H1 (cell line): ENCODE measurements at regions not wholly inside any gene's neighbourhood (a gene's known extent, or its start where the extent isn't known, plus 50 kb on each side); places are given as distances from the start of the nearest gene placed in this dataset.

Experiments
- CTCF ChIA-PET: fragments of 300-600 bp; sonication (Branson Sonifier 250); formaldehyde crosslinking; loops from one replicate; lab custom pipeline; 2021; ENCODE audit not compliant: partially characterized antibody; lab: Charles Lee
- POLR2A ChIA-PET: fragments of 300-600 bp; sonication (Branson Sonifier 250); formaldehyde crosslinking; loops from one replicate; lab custom pipeline; 2021; ENCODE audit warnings: inconsistent platforms; ENCODE audit not compliant: partially characterized antibody; lab: Charles Lee
- DNase-seq, 2 experiments: peaks; one replicate each; pipeline versions ENCODE4 v3.0.0 to v3.0.0-alpha.2; 2010 to 2022; ENCODE audit warnings: low spot score in 2 of 2, low read depth in 1 of 2, mixed read lengths in 1 of 2
- FAIRE-seq: peaks from 2 replicates; lab custom pipeline; 2011; peaks lifted over from hg19 to GRCh38; lab: Jason Lieb, UNC
- H2AFZ ChIP-seq: 2 replicates; pipeline ENCODE4 v1.8.1; 2012; ENCODE audit warnings: low read length, inconsistent platforms
- H2AK5ac ChIP-seq: 2 replicates; pipeline ENCODE4 v1.6.1; 2013; ENCODE audit warnings: low read depth, low read length
- H2BK120ac ChIP-seq: replicated peaks from 2 replicates; pipeline ENCODE3; 2013; ENCODE audit warnings: low read depth, low read length, inconsistent platforms
- H2BK12ac ChIP-seq: 2 replicates; pipeline ENCODE4 v1.6.1; 2013; ENCODE audit warnings: low read depth, low read length
- H2BK15ac ChIP-seq: 2 replicates; pipeline ENCODE4 v1.6.1; 2013; ENCODE audit warnings: low read length
- H2BK20ac ChIP-seq: 2 replicates; pipeline ENCODE4 v1.6.1; 2013; ENCODE audit warnings: low read length
- H2BK5ac ChIP-seq: 2 replicates; pipeline ENCODE4 v1.6.1; 2013; ENCODE audit warnings: low read depth, low read length
- H3K14ac ChIP-seq: 2 replicates; pipeline ENCODE4 v1.6.1; 2013; ENCODE audit warnings: inconsistent platforms; ENCODE audit not compliant: insufficient read length
- H3K18ac ChIP-seq: 2 replicates; pipeline ENCODE4 v1.6.1; 2013; ENCODE audit warnings: low read length; ENCODE audit errors: extremely low read depth
- H3K23ac ChIP-seq: 2 replicates; pipeline ENCODE4 v1.6.1; 2013; ENCODE audit warnings: inconsistent platforms; ENCODE audit not compliant: insufficient read length
- H3K23me2 ChIP-seq: 2 replicates; pipeline ENCODE4 v1.6.1; 2013; ENCODE audit warnings: low read depth, low read length
- H3K27ac ChIP-seq: 2 replicates; pipeline ENCODE4 v1.6.1; 2011; ENCODE audit warnings: low read depth, low read length, inconsistent platforms
- H3K27me3 ChIP-seq, 4 experiments: replicated peaks in 1 of 4; 1 replicate in 1 of 4; 2 replicates in 3 of 4; pipeline versions ENCODE4 v1.6.1 to v1.8.1; 2011 to 2013; ENCODE audit warnings: low read length in 3 of 4, mild to moderate bottlenecking in 3 of 4, inconsistent platforms in 2 of 4, mixed read lengths in 2 of 4, moderate library complexity in 1 of 4; ENCODE audit not compliant: control insufficient read depth in 3 of 4, insufficient read depth in 3 of 4; ENCODE audit errors: extremely low read depth in 1 of 4
- H3K36me3 ChIP-seq, 4 experiments: 2 replicates each; pipeline versions ENCODE4 v1.6.1 to v1.8.1; 2011 to 2013; ENCODE audit warnings: mild to moderate bottlenecking in 4 of 4, low read length in 3 of 4, moderate library complexity in 2 of 4, control low read depth in 1 of 4, inconsistent platforms in 1 of 4; ENCODE audit not compliant: insufficient read depth in 4 of 4, control insufficient read depth in 2 of 4
- H3K4ac ChIP-seq: replicated peaks from 2 replicates; pipeline ENCODE3; 2013; ENCODE audit warnings: low read length, low read depth, mixed read lengths, inconsistent platforms; ENCODE audit not compliant: insufficient read length
- H3K4me1 ChIP-seq, 4 experiments: replicated peaks in 1 of 4; 1 replicate in 1 of 4; 2 replicates in 3 of 4; pipeline versions ENCODE4 v1.6.1 to v1.8.1; 2011 to 2013; ENCODE audit warnings: low read length in 3 of 4, inconsistent platforms in 2 of 4, mixed read lengths in 1 of 4; ENCODE audit not compliant: insufficient read depth in 4 of 4, control insufficient read depth in 3 of 4
- H3K4me2 ChIP-seq, 2 experiments: 2 replicates each; pipeline versions ENCODE4 v1.6.1 to v1.8.1; 2011 to 2013; ENCODE audit warnings: low read depth in 2 of 2, low read length in 2 of 2, control low read depth in 1 of 2, inconsistent platforms in 1 of 2, mild to moderate bottlenecking in 1 of 2; ENCODE audit not compliant: insufficient read depth in 1 of 2
- H3K4me3 ChIP-seq, 4 experiments: fragments of 200-600, 300-600 bp in 1 of 4; sonication (generic), shearing (Covaris generic), sonication (Bioruptor Twin) in 1 of 4; 2 replicates each; pipeline versions ENCODE4 v1.5.1 to v1.8.1; 2011 to 2016; ENCODE audit warnings: low read length in 4 of 4, low read depth in 3 of 4, control low read depth in 2 of 4, inconsistent platforms in 2 of 4, mild to moderate bottlenecking in 2 of 4, mixed read lengths in 1 of 4, moderate library complexity in 1 of 4; ENCODE audit not compliant: insufficient read depth in 2 of 4; ENCODE audit errors: extremely low read depth in 1 of 4
- H3K56ac ChIP-seq: replicated peaks from 2 replicates; pipeline ENCODE3; 2013; ENCODE audit warnings: low read depth, mild to moderate bottlenecking, mixed read lengths, low read length, inconsistent platforms; ENCODE audit not compliant: insufficient read length
- H3K79me1 ChIP-seq: 2 replicates; pipeline ENCODE4 v1.6.1; 2013; ENCODE audit warnings: low read depth, low read length, control low read depth
- H3K79me2 ChIP-seq, 2 experiments: 2 replicates each; pipeline versions ENCODE4 v1.6.1 to v1.8.1; 2012 to 2013; ENCODE audit warnings: low read length in 2 of 2, mild to moderate bottlenecking in 2 of 2, inconsistent platforms in 1 of 2; ENCODE audit not compliant: insufficient read depth in 2 of 2, control insufficient read depth in 1 of 2
- H3K9ac ChIP-seq, 4 experiments: replicated peaks in 1 of 4; 1 replicate in 1 of 4; 2 replicates in 3 of 4; pipeline versions ENCODE4 v1.6.1 to v1.8.1; 2011 to 2013; ENCODE audit warnings: low read depth in 3 of 4, low read length in 3 of 4, control low read depth in 2 of 4, mild to moderate bottlenecking in 2 of 4, moderate library complexity in 2 of 4, inconsistent platforms in 1 of 4; ENCODE audit errors: extremely low read depth in 1 of 4
- H3K9me3 ChIP-seq, 2 experiments: 2 replicates each; pipeline versions ENCODE4 v1.6.1 to v1.8.1; 2012 to 2013; ENCODE audit warnings: mild to moderate bottlenecking in 2 of 2, moderate library complexity in 2 of 2, control low read depth in 1 of 2, inconsistent platforms in 1 of 2, low read depth in 1 of 2, low read length in 1 of 2, mixed read lengths in 1 of 2; ENCODE audit not compliant: insufficient read depth in 2 of 2
- H4K20me1 ChIP-seq, 2 experiments: replicated peaks in 1 of 2; 2 replicates each; pipeline versions ENCODE3 to v1.8.1; 2011 to 2013; ENCODE audit warnings: inconsistent platforms in 2 of 2, low read length in 2 of 2, mild to moderate bottlenecking in 1 of 2; ENCODE audit not compliant: insufficient read depth in 2 of 2, control insufficient read depth in 1 of 2
- H4K5ac ChIP-seq: 2 replicates; pipeline ENCODE4 v1.6.1; 2013; ENCODE audit warnings: low read length, low read depth, mixed read lengths, inconsistent platforms; ENCODE audit not compliant: insufficient read length
- H4K8ac ChIP-seq: 2 replicates; pipeline ENCODE4 v1.8.0; 2013; ENCODE audit warnings: mild to moderate bottlenecking, moderate library complexity, low read length, inconsistent platforms; ENCODE audit not compliant: insufficient read depth; ENCODE audit errors: extremely low read depth
- H4K91ac ChIP-seq: replicated peaks from 2 replicates; pipeline ENCODE3; 2013; ENCODE audit warnings: low read length, mixed read lengths, inconsistent platforms; ENCODE audit not compliant: insufficient read length
- BRCA1 ChIP-seq: IDR thresholded peaks from 2 replicates; pipeline ENCODE4 v1.6.1; 2012; ENCODE audit warnings: low read depth, low read length, improper control_type of control experiment
- CREB1 ChIP-seq: IDR thresholded peaks from 2 replicates; pipeline ENCODE4 v1.6.1; 2012; ENCODE audit warnings: inconsistent platforms
- EP300 ChIP-seq, 2 experiments: IDR thresholded peaks; 1 replicate in 1 of 2; 2 replicates in 1 of 2; pipeline ENCODE4 v1.6.1; 2011 to 2012; ENCODE audit warnings: low read depth in 2 of 2, low read length in 2 of 2, mild to moderate bottlenecking in 2 of 2, borderline replicate concordance in 1 of 2, inconsistent platforms in 1 of 2, moderate library complexity in 1 of 2
- HDAC2 ChIP-seq, 2 experiments: fragments of 300-600 bp in 1 of 2; sonication (generic) in 1 of 2; IDR thresholded peaks; 2 replicates each; pipeline ENCODE4 v1.6.1; 2011 to 2012; ENCODE audit warnings: low read depth in 2 of 2, low read length in 2 of 2, mild to moderate bottlenecking in 2 of 2, moderate library complexity in 2 of 2, borderline replicate concordance in 1 of 2, inconsistent platforms in 1 of 2
- NRF1 ChIP-seq: IDR thresholded peaks from 2 replicates; pipeline ENCODE4 v1.6.1; 2011; ENCODE audit warnings: mild to moderate bottlenecking, low read depth, low read length, improper control_type of control experiment
- RBBP5 ChIP-seq: IDR thresholded peaks from 2 replicates; pipeline ENCODE4 v1.7.1; 2012; ENCODE audit warnings: low read depth, mild to moderate bottlenecking, inconsistent platforms, low read length, moderate library complexity, borderline replicate concordance
- RNF2 ChIP-seq: fragments of 200-900, 300-1000 bp; sonication (generic); IDR thresholded peaks from 2 replicates; pipeline ENCODE4 v1.7.1; 2016; ENCODE audit warnings: borderline replicate concordance, low read depth, mild to moderate bottlenecking, antibody characterized with exemption, low read length; ENCODE audit not compliant: poor library complexity, severe bottlenecking; ENCODE audit errors: missing control alignments
- SIRT6 ChIP-seq: IDR thresholded peaks from one replicate; pipeline ENCODE4 v1.7.1; 2012; ENCODE audit warnings: low read length, inconsistent platforms
- SP1 ChIP-seq: IDR thresholded peaks from 2 replicates; pipeline ENCODE4 v1.6.1; 2011; ENCODE audit warnings: low read depth, low read length
- WGBS, 2 experiments: shearing (Covaris generic) in 1 of 2; methylation state at CpG; one replicate each; pipeline versions ENCODE4 v1.1.6 to v1.1.7; 2013 to 2015; ENCODE audit warnings: low lambda C conversion rate in 2 of 2, mixed read lengths in 2 of 2, inconsistent platforms in 1 of 2, low coverage in 1 of 2, missing lambda C conversion rate in 1 of 2; ENCODE audit not compliant: insufficient replicate concordance in 2 of 2, insufficient coverage in 1 of 2, insufficient read length in 1 of 2; ENCODE audit errors: extremely low coverage in 1 of 2, missing lambda C conversion rate in 1 of 2; 5-methylcytosine and 5-hydroxymethylcytosine counted together
- TF ChIP-seq, protein P1 (sequence below): IDR thresholded peaks from 2 replicates; pipeline ENCODE4 v1.6.1; 2012; ENCODE audit warnings: inconsistent platforms

DNA sequence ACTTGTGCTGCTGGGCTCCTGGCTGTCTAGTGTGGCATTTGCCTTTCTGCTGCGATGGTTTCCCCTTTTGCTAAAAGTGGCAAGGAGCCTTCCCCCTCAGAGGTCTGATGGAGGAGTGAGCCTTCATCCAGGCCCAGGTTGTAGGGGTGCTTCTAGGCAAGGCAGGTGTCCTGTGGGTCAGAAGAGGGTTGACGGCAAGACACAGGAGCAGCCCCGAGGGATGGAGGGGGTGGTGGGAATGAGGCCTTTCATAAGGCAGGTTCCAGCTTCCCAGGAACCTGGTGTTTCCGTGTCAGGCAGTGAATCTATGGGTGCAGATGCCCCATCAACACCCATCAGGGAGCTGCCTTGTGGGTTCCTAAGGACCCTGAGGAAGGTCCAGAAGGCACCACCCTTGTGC is 63.0 kb upstream of the TAMM41 start:
- no peaks in the 10 kb centered on the region for H3K4me1 ChIP-seq
- no peaks in the 10 kb centered on the region for H3K27me3 ChIP-seq
- no peaks in the 10 kb centered on the region for H4K20me1 ChIP-seq
- CTCF ChIA-PET, result interaction anchor here (0.6 to 1.1 kb wide), 2 partner anchors 255 to 419 kb away, joined by 3 to 4 read pairs; no protein-coding TSS in a partner anchor
- H3K18ac ChIP-seq, result no peak overlapping the region
- H3K9ac ChIP-seq, result no peak overlapping the region
- H4K5ac ChIP-seq, result no peak overlapping the region
- no peaks in the 10 kb centered on the region for H3K79me1 ChIP-seq
- FAIRE-seq (no peak), DNase-seq (no peak)
- no peaks in the 10 kb centered on the region for H3K36me3 ChIP-seq
- no peak overlapping the region for H2BK15ac ChIP-seq
- no peak overlapping the region; the same call in 1 of the 2 replicates for H4K8ac ChIP-seq
- no peak overlapping the region for H3K4ac ChIP-seq
- 93% methylated on average over 4 of the region's 4 CpGs; no CpG with 5 or more reads in 1 of the 2 experiments for WGBS, 2 experiments
- H3K79me2 ChIP-seq, result no peaks in the 10 kb centered on the region
- H3K23ac ChIP-seq, result no peak overlapping the region
- H3K4me2 ChIP-seq, result no peak overlapping the region
- H4K91ac ChIP-seq, result no peak overlapping the region
- no peak overlapping the region for H2BK20ac ChIP-seq
- H2AFZ ChIP-seq, result no peak overlapping the region
- no peak overlapping the region for H3K27ac ChIP-seq
- no peaks in the 10 kb centered on the region for H3K23me2 ChIP-seq
- H3K56ac ChIP-seq, result no peak overlapping the region
- POLR2A ChIA-PET, result no interaction called here
- no peak overlapping the region for H3K14ac ChIP-seq
- H2AK5ac ChIP-seq, result no peak overlapping the region
- no peak overlapping the region for H2BK5ac ChIP-seq
- H3K9me3 ChIP-seq, result no peaks in the 10 kb centered on the region
- no peak overlapping the region for H2BK12ac ChIP-seq
- no peak overlapping the region for H2BK120ac ChIP-seq
- no peak overlapping the region for H3K4me3 ChIP-seq
- TF ChIP-seq SP1, result no peak
- TF ChIP-seq RBBP5, result no peak
- no peak for TF ChIP-seq NRF1
- TF ChIP-seq EP300 (IDR thresholded peaks at IDR 0.05; ENCODE audit: borderline replicate concordance in 1 of 2, low read depth in 2 of 2, low read length in 2 of 2), result no peak
- TF ChIP-seq BRCA1, result no peak
- TF ChIP-seq CREB1, result no peak
- TF ChIP-seq HDAC2 (IDR thresholded peaks at IDR 0.05; ENCODE audit: borderline replicate concordance in 1 of 2, low read depth in 2 of 2, low read length in 2 of 2), result no peak
- TF ChIP-seq, protein P1, sequence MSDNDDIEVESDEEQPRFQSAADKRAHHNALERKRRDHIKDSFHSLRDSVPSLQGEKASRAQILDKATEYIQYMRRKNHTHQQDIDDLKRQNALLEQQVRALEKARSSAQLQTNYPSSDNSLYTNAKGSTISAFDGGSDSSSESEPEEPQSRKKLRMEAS, result no peak
- TF ChIP-seq SIRT6, result no peak
- no peak for TF ChIP-seq RNF2
